Liver (tissue), 3 donors: ENCODE measurements at regions not wholly inside any gene's neighbourhood (a gene's known extent, or its start where the extent isn't known, plus 50 kb on each side); places are given as distances from the start of the nearest gene placed in this dataset.

Source experiments
- ATF3 ChIP-seq: IDR thresholded peaks from 2 replicates; pipeline ENCODE4 v1.6.1; 2016; ENCODE audit warnings: antibody characterized with exemption
- CTCF ChIP-seq: fragments of 150-350 bp; IDR thresholded peaks from 2 replicates; pipeline ENCODE4 v1.5.1; 2017; ENCODE audit warnings: improper control_type of control experiment, low read depth, low read length; ENCODE audit not compliant: missing input control
- FOXA1 ChIP-seq: IDR thresholded peaks from 2 replicates; pipeline ENCODE4 v1.6.1; 2016; ENCODE audit warnings: antibody characterized with exemption
- GABPA ChIP-seq, 2 donors: IDR thresholded peaks in 1 of 2; conservative IDR thresholded peaks in 1 of 2; 2 replicates each; pipeline ENCODE4 v1.6.1; 2016; ENCODE audit warnings: antibody characterized with exemption in 2 of 2, mild to moderate bottlenecking in 1 of 2, moderate library complexity in 1 of 2
- JUND ChIP-seq, 2 donors: IDR thresholded peaks; 2 replicates each; pipeline ENCODE4 v1.6.1; 2016; ENCODE audit warnings: antibody characterized with exemption in 2 of 2
- MAX ChIP-seq: IDR thresholded peaks from 2 replicates; pipeline ENCODE4 v1.6.1; 2016; ENCODE audit warnings: antibody characterized with exemption
- RAD21 ChIP-seq, 2 donors: IDR thresholded peaks; 2 replicates each; pipeline ENCODE4 v1.6.1; 2016; ENCODE audit warnings: antibody characterized with exemption in 2 of 2, mild to moderate bottlenecking in 2 of 2
- SP1 ChIP-seq: IDR thresholded peaks from 2 replicates; pipeline ENCODE4 v1.6.1; 2018; ENCODE audit warnings: antibody characterized with exemption, mild to moderate bottlenecking
- donor health status: healthy.
- donor health status: healthy.

GRCh38 chr9:103226647-103227013 lies 231.5 kb downstream of the CYLC2 start:
- TF ChIP-seq MAX (no peak), RAD21 (IDR thresholded peaks at IDR 0.05) (no peak), CTCF (no peak), JUND (IDR thresholded peaks at IDR 0.05) (no peak), GABPA (IDR thresholded peaks at IDR 0.05 in 1 of 2, conservative IDR thresholded peaks at IDR 0.05 in 1 of 2) (no peak), FOXA1 (no peak), SP1 (no peak), ATF3 (no peak)
